Glomerular visceral epithelial cell (primary cell): ENCODE measurements at regions not wholly inside any gene's neighbourhood (a gene's known extent, or its start where the extent isn't known, plus 50 kb on each side); places are given as distances from the start of the nearest gene placed in this dataset.
A peak's percentile ranks its signal among the peaks of the same experiment; 100 is the strongest.
"Not testable (repeated sequence)": the region's sequence is repeated elsewhere in the genome, so short reads cannot be mapped to it uniquely, and the experiment has no call there.

ENCODE experiments used
- DNase-seq: peaks from one replicate; pipeline ENCODE4 v3.0.0-alpha.2; 2016; ENCODE audit errors: extremely low spot score

- no peak for DNase-seq
These were observed 101.8 kb upstream of the LARP1 start for GRCh38 chr5:154653418-154653763.

GRCh38 chr5:154652746-154653417 is 102.3 kb upstream of the LARP1 start:
- DNase-seq: peak; percentile 32

GRCh38 chr5:154651795-154652194 is 103.4 kb upstream of the LARP1 start:
- not testable (repeated sequence) for DNase-seq

GRCh38 chr5:154648706-154649105 is 106.5 kb upstream of the LARP1 start:
- no peak for DNase-seq

GRCh38 chr5:154648229-154648628 is 106.9 kb upstream of the LARP1 start:
- no peak for DNase-seq

- DNase-seq: no peak
These were observed 107.4 kb upstream of the LARP1 start for GRCh38 chr5:154647761-154648145.

- DNase-seq: peak; percentile 54
These were observed 107.9 kb upstream of the LARP1 start for GRCh38 chr5:154647114-154647760.

GRCh38 chr5:154646745-154647113 is 108.4 kb upstream of the LARP1 start:
- no peak for DNase-seq

- DNase-seq: no peak
These were observed 110.3 kb upstream of the LARP1 start for GRCh38 chr5:154644745-154645411.

- peak; percentile 50 for DNase-seq
These were observed 112.5 kb upstream of the LARP1 start for GRCh38 chr5:154642499-154643245.

GRCh38 chr5:154640213-154640831 is 114.9 kb upstream of the LARP1 start:
- DNase-seq: peak; percentile 35

GRCh38 chr5:154636786-154637185 is 118.4 kb upstream of the LARP1 start:
- not testable (repeated sequence) for DNase-seq

- DNase-seq: not testable (repeated sequence)
These were observed 118.9 kb upstream of the LARP1 start for GRCh38 chr5:154636271-154636670.

- not testable (repeated sequence) for DNase-seq
These were observed 121.4 kb upstream of the LARP1 start for GRCh38 chr5:154633744-154634143.

GRCh38 chr5:154631141-154631540 is 124.0 kb upstream of the LARP1 start:
- no peak for DNase-seq

- DNase-seq: no peak
These were observed 124.8 kb upstream of the LARP1 start for GRCh38 chr5:154630410-154630809.

- DNase-seq: no peak
These were observed 126.5 kb upstream of the LARP1 start for GRCh38 chr5:154628685-154629084.

- no peak for DNase-seq
These were observed 127.2 kb upstream of the LARP1 start for GRCh38 chr5:154627698-154628678.

GRCh38 chr5:154626876-154627557 is 128.2 kb upstream of the LARP1 start:
- DNase-seq: no peak

GRCh38 chr5:154625031-154625430 is 130.1 kb upstream of the LARP1 start:
- DNase-seq: no peak
